SJCRH30 (cell line): ENCODE measurements at regions not wholly inside any gene's neighbourhood (a gene's known extent, or its start where the extent isn't known, plus 50 kb on each side); places are given as distances from the start of the nearest gene placed in this dataset.

Experiments
- DNase-seq, 2 experiments: peaks; one replicate each; pipeline ENCODE4 v3.0.0-alpha.2; 2015 to 2020
- H3K27ac ChIP-seq: fragments of 250-450 bp; sonication (Bioruptor Pico); 2 replicates; pipeline ENCODE4 v1.5.1; 2020; ENCODE audit warnings: mild to moderate bottlenecking, moderate library complexity
- H3K27me3 ChIP-seq: fragments of 250-450 bp; sonication (Bioruptor Pico); 2 replicates; pipeline ENCODE4 v1.5.1; 2020; ENCODE audit warnings: mild to moderate bottlenecking, moderate library complexity
- H3K36me3 ChIP-seq: fragments of 250-450 bp; sonication (Bioruptor Pico); 2 replicates; pipeline ENCODE4 v1.5.1; 2020; ENCODE audit warnings: mild to moderate bottlenecking, moderate library complexity
- H3K4me1 ChIP-seq: fragments of 250-450 bp; sonication (Bioruptor Pico); 2 replicates; pipeline ENCODE4 v1.5.1; 2020; ENCODE audit warnings: mild to moderate bottlenecking, moderate library complexity
- H3K4me3 ChIP-seq: fragments of 250-450 bp; sonication (Bioruptor Pico); 2 replicates; pipeline ENCODE4 v1.5.1; 2020; ENCODE audit warnings: mild to moderate bottlenecking, moderate library complexity
- H3K9me3 ChIP-seq: fragments of 250-450 bp; sonication (Bioruptor Pico); replicated peaks from 2 replicates; pipeline ENCODE4 v1.5.1; 2020; ENCODE audit warnings: mild to moderate bottlenecking, moderate library complexity

DNA sequence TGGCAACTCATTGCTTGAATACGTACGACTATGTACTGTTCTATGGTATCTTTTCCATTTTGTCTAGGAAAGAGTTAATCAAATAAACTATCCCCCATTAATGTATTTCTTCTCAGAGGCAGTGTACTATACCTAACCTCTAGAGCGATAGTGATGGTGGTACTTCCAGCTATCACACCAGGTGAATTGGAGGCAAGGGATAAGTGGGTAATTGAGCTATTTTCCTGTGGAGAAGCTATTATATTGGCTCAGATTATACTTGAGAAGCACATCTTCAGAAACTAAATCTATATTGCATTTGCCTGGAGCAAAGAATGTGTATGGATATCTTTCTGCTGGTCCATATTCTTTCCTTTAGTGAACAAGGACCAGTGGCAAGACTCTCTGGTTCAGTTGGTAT lies 430.7 kb upstream of the KHDRBS2 start:
- H3K27me3 ChIP-seq: no peaks in the 10 kb centered on the region
- no peak for DNase-seq

DNA sequence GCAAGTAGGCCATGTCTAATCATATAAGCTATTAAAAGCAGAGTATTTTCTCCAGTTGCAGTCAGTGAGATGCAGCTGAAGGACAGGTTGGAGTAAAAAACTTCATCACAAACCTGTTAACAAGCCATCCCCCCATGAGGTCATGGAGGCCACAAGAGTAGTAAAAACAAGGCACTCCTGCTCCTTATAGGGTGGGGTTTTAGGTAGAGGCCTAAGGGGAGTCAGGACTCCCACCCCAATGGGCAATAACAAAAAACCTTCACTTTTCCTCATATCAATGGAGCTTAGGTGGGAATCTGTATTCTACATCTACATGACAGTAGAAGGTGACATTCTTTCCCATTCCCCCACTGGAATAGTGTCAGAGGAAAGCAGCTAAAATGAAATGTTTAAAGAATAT lies 428.1 kb upstream of the KHDRBS2 start:
- Histone ChIP-seq H3K9me3 (no peaks in the 10 kb centered on the region), H3K27me3 (no peaks in the 10 kb centered on the region), H3K4me3 (no peak overlapping the region), H3K36me3 (no peaks in the 10 kb centered on the region), H3K27ac (no peak overlapping the region), H3K4me1 (no peaks in the 10 kb centered on the region)
- no peak for DNase-seq

More for the DNA sequence above, 430.7 kb upstream of the KHDRBS2 start:
- no peak overlapping the region for H3K4me3 ChIP-seq
- H3K27ac ChIP-seq: no peak overlapping the region
- no peaks in the 10 kb centered on the region for H3K9me3 ChIP-seq
- H3K4me1 ChIP-seq: no peaks in the 10 kb centered on the region
- H3K36me3 ChIP-seq: no peaks in the 10 kb centered on the region

DNA sequence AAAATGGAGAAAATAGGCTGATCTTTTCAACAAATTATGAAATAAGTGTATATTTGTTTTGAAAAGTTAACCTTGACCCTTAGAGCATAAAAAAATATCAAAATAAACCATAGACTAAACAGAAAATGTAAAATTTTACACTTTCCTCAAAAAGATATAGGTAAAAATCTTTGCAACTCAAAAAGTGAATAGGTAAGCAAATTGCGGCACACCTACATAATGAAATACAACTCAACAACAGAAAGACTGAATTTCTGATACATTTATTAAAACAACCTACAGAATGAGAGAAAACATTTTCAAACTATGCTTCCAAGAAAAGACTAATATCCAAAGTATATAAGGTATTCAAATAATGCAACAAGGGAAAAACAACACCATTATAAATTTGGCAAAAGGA lies 425.7 kb upstream of the KHDRBS2 start:
- Histone ChIP-seq H3K4me1 (no peaks in the 10 kb centered on the region), H3K36me3 (no peaks in the 10 kb centered on the region), H3K4me3 (no peak overlapping the region), H3K27me3 (no peaks in the 10 kb centered on the region), H3K9me3 (no peaks in the 10 kb centered on the region), H3K27ac (no peak overlapping the region)
- no peak for DNase-seq

DNA sequence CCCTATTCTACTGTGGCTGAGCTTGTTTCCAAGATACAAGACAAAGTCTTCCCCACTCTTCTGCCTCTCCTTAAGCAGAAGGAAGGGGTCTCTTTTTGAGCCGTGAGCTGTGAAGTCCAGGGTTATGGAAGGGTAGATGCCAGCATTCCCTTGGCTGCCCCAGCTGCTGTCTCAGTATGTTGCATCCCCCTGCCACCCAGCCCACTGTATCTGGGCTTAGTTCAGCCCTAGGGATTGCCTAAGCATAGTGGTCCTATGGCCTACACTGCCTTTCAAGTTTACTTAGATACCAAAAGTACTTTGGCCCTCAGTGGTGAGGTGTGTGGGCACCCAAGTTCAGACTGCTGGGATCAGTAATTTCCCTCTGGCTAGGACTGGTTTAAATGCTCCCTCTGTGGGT lies 421.9 kb upstream of the KHDRBS2 start:
- Histone ChIP-seq H3K9me3 (no peaks in the 10 kb centered on the region), H3K36me3 (no peaks in the 10 kb centered on the region), H3K4me3 (no peak overlapping the region), H3K4me1 (no peaks in the 10 kb centered on the region), H3K27ac (no peak overlapping the region), H3K27me3 (no peaks in the 10 kb centered on the region)
- no peak for DNase-seq

DNA sequence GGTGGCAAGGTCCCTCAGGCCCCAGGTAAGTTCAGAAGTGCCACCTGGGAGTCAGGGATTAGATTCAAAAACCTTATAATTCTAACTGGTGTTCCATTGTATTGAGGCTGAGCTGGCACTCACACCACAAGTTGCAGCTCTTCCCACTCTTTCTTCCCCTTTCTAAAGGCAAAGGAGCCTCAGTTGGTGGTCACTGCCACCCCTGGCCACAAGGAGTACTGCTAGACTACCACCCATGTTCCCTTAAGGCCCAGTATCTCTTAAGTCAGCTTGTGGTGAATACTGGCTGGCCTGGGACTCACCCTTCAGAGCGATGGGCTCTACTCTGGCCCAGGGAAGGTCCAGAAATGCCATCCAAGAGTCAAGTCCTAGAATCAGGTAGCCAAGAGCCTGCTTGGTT lies 421.1 kb upstream of the KHDRBS2 start:
- no peaks in the 10 kb centered on the region for H3K4me1 ChIP-seq
- H3K4me3 ChIP-seq: no peak overlapping the region
- no peaks in the 10 kb centered on the region for H3K36me3 ChIP-seq
- no peaks in the 10 kb centered on the region for H3K27me3 ChIP-seq
- H3K27ac ChIP-seq: no peak overlapping the region
- no peaks in the 10 kb centered on the region for H3K9me3 ChIP-seq
- peak in 1 of 2 experiments; percentile 5 for DNase-seq

DNA sequence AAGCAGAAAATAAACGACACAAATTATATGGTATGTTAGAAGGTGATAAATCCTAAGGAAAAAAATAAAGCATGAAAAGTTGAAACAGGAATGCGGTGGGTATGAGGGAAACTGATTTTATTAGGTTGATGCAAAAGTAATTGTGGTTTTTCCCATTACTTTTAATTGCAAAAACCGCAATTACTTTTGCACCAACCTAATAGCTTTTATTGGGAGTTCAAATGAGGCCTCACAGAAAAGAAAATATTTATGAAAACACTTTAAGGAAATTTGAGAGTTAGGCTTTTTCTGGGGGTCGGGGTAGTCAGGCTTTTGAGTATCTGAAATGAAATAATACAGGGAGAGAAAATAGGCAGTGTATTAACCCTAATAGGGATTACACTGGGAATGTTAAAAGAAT lies 397.0 kb upstream of the KHDRBS2 start:
- H3K36me3 ChIP-seq: no peaks in the 10 kb centered on the region
- no peaks in the 10 kb centered on the region for H3K27me3 ChIP-seq
- no peaks in the 10 kb centered on the region for H3K4me1 ChIP-seq
- H3K27ac ChIP-seq: no peak overlapping the region
- no peak overlapping the region for H3K4me3 ChIP-seq
- no peak for DNase-seq
- no peaks in the 10 kb centered on the region for H3K9me3 ChIP-seq

DNA sequence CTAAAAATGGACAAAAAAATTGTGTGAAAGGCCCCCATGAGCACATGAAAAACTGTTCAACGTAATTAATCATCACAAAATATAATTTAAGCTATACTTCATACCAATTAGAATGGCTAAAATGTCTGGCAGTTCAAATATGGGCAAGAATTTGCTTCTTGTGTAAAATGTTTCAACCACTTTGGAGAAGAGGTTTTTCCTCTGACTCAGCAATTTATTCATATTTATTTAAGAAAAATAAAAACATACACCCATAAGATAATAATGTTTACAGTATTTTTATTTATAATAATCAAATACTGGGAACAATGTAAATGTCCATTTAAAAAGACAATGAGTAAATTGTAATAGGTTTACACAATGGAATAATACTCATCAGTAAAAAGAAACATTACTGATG lies 395.1 kb upstream of the KHDRBS2 start:
- no peaks in the 10 kb centered on the region for H3K9me3 ChIP-seq
- no peak for DNase-seq
- H3K4me1 ChIP-seq: no peaks in the 10 kb centered on the region
- no peaks in the 10 kb centered on the region for H3K27me3 ChIP-seq
- H3K4me3 ChIP-seq: no peak overlapping the region
- no peaks in the 10 kb centered on the region for H3K36me3 ChIP-seq
- no peak overlapping the region for H3K27ac ChIP-seq

DNA sequence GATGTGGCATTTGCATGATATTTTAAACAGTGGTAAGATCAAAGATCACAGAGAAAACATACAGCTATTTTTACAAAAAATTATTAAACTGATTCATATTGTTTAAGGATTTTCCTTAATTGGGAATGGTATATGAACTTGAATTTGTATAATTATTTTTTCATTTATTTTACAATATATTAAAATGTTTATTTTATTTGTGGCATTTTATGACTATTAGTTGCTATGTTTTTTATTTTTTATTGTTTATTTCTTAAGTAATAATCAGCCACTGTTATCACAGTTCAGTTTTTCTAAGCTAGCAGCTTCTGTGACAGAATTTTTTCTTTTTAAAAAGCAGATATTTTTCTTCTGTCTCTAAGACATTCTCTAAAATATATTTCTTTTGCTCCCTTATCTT lies 387.0 kb upstream of the KHDRBS2 start:
- DNase-seq: no peak
- Histone ChIP-seq H3K27me3 (no peaks in the 10 kb centered on the region), H3K4me1 (no peaks in the 10 kb centered on the region)

DNA sequence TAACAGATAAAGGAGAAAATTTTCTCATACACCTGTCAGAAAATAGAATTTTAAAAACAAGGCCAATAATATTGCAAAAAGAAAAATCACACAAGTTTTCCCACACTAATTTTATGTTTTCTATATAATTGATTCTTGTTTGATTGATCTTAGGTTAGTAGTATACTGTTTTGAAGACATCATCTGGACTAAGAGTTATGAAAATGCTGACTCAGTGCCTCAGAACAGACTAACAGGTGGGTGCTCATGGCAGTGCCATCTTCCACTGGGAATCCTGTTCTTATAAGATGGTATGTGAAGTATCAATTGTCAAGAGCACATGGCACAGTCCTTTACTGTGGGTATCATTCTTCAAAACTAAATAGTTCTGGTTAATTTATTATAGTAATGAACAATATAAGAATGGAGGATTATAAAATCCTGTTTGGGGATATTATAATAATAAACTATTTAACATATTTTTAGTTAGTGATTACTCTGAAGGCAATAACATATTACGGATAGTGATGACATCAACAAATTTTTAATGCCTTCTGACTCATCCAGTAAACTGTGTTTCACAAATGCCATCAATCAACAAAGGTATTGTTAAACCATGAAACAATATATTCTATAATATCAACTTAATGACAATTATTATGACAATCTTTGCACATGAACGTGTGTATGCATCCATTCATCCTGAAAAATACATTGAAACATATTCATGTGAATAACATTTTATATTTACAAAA lies 384.6 kb upstream of the KHDRBS2 start:
- no peaks in the 10 kb centered on the region for H3K9me3 ChIP-seq
- H3K36me3 ChIP-seq: no peaks in the 10 kb centered on the region
- no peak for DNase-seq
- H3K4me1 ChIP-seq: no peaks in the 10 kb centered on the region
- no peaks in the 10 kb centered on the region for H3K27me3 ChIP-seq
- H3K27ac ChIP-seq: no peak overlapping the region
- H3K4me3 ChIP-seq: no peak overlapping the region

More for the DNA sequence above, 387.0 kb upstream of the KHDRBS2 start:
- no peaks in the 10 kb centered on the region for H3K36me3 ChIP-seq
- H3K9me3 ChIP-seq: no peaks in the 10 kb centered on the region
- no peak overlapping the region for H3K4me3 ChIP-seq
- no peak overlapping the region for H3K27ac ChIP-seq

DNA sequence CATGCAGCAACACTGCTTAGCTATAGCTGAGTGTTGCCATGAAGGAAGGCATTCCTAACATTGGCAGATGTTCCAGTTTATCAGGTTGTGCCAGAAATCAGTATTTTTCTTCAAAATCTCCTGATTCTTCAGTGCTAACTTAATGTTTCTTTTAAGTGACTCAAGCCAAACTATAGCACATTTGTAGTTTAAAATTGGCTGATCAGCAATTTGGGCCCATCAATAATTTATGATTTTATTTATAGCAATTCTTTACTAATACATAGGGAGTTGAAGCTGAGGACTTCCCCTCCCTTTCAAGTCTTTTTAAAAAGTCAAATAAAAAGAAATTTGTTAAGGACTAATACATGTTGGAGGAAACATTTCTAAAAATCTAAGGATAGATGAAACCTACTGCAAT lies 383.8 kb upstream of the KHDRBS2 start:
- Histone ChIP-seq H3K27me3 (no peaks in the 10 kb centered on the region), H3K36me3 (no peaks in the 10 kb centered on the region), H3K9me3 (no peaks in the 10 kb centered on the region), H3K4me3 (no peak overlapping the region), H3K27ac (no peak overlapping the region), H3K4me1 (no peaks in the 10 kb centered on the region)
- no peak for DNase-seq

DNA sequence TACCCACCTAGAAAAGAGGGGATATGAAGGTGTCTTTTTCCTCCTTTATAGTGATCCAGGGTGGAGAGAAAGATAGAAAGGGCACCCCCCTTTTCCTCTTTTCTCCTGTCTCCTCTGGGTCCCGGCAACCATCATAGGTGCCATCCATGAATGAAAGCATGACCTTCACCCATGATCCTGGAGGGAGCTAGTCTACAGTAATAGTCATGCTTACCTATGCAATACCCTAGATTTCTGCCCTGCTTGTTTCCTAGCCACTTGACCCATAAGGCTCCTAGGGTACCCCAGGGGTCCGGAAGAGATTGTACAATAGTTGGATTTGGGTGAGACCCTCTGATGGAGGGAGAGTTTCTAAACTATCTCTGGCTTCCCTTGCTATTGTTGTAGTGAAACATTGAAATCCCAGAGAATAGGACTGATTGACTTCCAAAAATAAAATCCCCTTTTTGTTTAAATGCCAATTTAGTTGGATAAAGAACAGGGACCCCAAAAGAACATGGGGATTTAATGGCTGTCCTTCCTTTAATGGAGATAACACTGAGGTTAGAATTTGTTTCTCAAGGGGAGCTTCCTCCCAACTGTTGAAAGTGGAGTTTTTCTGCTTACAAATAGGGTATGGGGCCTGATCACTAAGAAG lies 366.8 kb upstream of the KHDRBS2 start:
- H3K27ac ChIP-seq: no peak overlapping the region
- DNase-seq: peak in 1 of 2 experiments; percentile 24
- no peaks in the 10 kb centered on the region for H3K4me1 ChIP-seq
- H3K27me3 ChIP-seq: no peaks in the 10 kb centered on the region
- H3K4me3 ChIP-seq: no peak overlapping the region
- no peaks in the 10 kb centered on the region for H3K36me3 ChIP-seq
- H3K9me3 ChIP-seq: peaks cover 5% of the 10 kb centered on the region; the same call in 1 of the 2 replicates

DNA sequence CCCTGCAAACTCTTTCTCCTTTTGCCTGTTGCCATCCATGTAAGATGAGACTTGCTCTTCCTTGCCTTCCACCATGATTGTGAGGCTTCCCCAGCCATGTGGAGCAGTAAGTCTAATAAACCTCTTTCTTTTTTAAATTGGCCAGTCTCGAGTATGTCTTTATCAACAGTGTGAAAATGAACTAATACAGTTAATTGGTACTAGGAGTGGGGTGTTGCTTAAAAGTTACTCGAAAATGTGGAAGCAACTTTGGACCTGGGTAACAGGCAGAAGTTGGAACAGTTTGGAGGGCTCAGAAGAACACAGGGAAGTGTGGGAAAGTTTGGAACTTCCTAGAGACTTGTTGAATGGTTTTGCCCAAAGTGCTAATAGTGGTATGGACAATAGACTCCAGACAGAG lies 359.2 kb upstream of the KHDRBS2 start:
- no peak overlapping the region for H3K4me3 ChIP-seq
- H3K4me1 ChIP-seq: 0 out of 2 replicates have a peak, but pooled peaks cover 3% of the 10 kb centered on the region
- H3K36me3 ChIP-seq: no peaks in the 10 kb centered on the region
- H3K27me3 ChIP-seq: no peaks in the 10 kb centered on the region
- no peak overlapping the region for H3K27ac ChIP-seq
- no peak for DNase-seq
- H3K9me3 ChIP-seq: no peaks in the 10 kb centered on the region

DNA sequence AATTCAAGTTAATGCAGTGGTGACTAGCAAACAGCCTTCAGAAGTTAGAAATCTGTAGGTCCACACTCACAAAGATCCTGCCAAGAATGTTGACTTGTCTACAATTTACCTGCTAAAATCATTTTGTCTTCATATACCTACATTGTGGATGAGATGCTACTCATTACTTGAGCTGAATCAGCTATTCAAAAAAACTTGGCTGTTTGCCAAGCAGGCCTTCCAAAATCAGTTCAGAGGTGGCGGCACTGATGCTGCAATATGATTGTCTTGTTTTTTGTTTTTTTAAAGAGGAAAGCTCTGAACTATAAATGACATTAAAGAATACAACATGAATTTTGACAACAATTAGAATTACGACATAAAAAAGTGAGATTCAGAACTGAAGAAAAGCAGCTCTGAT lies 354.7 kb upstream of the KHDRBS2 start:
- no peak overlapping the region for H3K4me3 ChIP-seq
- H3K9me3 ChIP-seq: no peaks in the 10 kb centered on the region
- H3K4me1 ChIP-seq: 0 out of 2 replicates have a peak, but pooled peaks cover 3% of the 10 kb centered on the region
- no peaks in the 10 kb centered on the region for H3K27me3 ChIP-seq
- H3K27ac ChIP-seq: no peak overlapping the region
- peak in 1 of 2 experiments; percentile 10 for DNase-seq
- H3K36me3 ChIP-seq: no peaks in the 10 kb centered on the region

DNA sequence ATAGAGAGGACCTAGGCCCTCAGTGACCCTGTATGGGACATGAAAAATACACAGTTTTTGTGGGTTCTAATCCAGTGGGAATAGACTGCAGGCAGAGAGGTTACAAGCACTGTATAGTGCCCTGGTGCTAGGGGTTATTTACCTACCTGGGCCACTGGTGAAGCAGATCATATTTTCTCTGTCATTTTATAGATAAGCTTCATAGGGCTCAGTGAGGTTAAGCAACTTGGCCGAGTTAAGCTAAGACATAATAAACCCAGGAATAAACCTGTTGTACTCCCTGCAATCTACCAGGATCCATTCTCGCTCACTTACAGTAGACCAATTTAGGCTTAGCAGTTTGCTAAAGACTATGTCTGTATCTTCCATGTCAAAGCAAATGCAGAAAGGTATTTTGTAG lies 340.6 kb upstream of the KHDRBS2 start:
- no peak for DNase-seq
- no peaks in the 10 kb centered on the region for H3K9me3 ChIP-seq
- H3K4me3 ChIP-seq: no peak overlapping the region
- H3K36me3 ChIP-seq: no peaks in the 10 kb centered on the region
- no peak overlapping the region for H3K27ac ChIP-seq
- no peaks in the 10 kb centered on the region for H3K27me3 ChIP-seq
- H3K4me1 ChIP-seq: no peaks in the 10 kb centered on the region

DNA sequence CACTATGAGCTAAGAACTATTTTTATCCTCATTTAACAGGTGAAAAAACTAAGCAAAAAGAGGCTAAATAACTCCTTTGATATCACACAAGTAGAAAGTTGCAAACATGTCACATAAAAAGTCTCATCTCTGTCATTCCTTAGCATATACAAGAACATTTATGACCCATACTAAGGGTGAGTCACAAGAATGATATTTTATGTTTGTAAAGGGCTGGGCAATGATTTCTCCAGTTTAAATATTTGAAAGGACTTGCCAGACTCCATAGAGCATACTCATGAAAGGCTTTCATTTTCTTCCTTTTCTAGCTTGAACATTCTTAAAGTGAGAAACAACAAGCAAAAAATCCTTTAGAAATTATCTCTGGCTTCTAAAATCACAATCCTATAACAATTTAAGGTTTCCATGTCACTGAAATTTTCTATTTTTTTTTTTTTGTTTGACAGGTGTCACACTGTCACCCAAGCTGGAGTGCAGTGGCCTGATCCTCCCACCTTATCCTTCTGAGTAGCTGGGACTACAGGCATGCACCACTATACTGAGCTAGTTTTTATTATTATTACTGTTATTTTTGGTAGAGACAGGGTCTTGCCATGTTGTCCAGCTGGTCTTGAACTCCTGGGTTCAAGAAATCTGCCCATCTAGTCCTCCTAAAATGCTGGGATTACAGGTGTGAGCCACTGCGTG lies 338.0 kb upstream of the KHDRBS2 start:
- no peaks in the 10 kb centered on the region for H3K9me3 ChIP-seq
- H3K27ac ChIP-seq: no peak overlapping the region
- H3K36me3 ChIP-seq: no peaks in the 10 kb centered on the region
- H3K4me1 ChIP-seq: no peaks in the 10 kb centered on the region
- DNase-seq: no peak
- no peak overlapping the region for H3K4me3 ChIP-seq
- H3K27me3 ChIP-seq: no peaks in the 10 kb centered on the region
